GM19238 (cell line): ENCODE measurements at regions not wholly inside any gene's neighbourhood (a gene's known extent, or its start where the extent isn't known, plus 50 kb on each side); places are given as distances from the start of the nearest gene placed in this dataset.

Experiments
- DNase-seq: peaks from one replicate; pipeline ENCODE4 v3.0.0; 2011; ENCODE audit warnings: low spot score; ENCODE audit not compliant: insufficient read length

DNA sequence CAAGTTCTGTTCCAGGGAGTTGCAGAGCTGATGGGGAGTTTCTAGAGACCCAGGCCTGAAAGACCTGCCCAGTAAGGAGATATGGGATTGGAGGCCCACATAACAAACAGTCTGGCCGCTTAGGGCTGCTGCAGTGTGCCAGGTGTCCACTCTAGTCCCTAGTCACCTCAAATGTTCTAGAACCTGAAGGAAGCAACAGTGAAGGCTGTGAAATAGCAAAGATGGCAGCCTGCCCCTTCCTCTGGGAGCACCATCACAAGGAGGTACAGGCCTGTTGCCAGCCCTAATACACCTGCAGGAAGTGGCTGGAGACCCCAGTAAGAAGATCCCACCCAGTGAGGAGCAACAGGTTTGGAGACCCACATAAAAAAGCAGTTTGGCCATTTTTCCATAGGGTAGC, 783.8 kb upstream of the EDIL3 start:
- no peak for DNase-seq

- DNase-seq: no peak
These were observed 785.5 kb upstream of the EDIL3 start for GRCh38 chr5:85170183-85170582.

GRCh38 chr5:85173469-85173868, 788.8 kb upstream of the EDIL3 start:
- no peak for DNase-seq

DNA sequence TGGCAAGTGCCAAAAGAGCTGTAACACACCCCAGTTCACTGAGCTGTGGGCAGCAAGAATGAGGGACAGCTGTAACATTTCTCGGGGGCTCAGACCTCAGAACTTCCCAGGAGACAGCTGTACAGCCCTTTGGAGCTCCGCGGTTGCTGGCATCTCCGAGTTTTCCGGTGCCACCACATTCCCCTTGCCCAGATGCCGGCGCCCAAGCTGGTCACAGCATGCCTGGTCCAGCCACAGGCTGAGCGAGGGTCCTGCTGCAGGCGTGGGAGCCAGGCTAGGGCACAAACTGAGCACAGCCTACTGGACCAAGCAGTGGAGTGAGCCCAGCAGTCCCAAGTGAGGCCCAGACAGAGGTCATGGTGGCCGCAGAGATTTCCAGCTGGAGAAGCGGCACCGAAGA, 797.7 kb upstream of the EDIL3 start:
- DNase-seq: no peak

DNA sequence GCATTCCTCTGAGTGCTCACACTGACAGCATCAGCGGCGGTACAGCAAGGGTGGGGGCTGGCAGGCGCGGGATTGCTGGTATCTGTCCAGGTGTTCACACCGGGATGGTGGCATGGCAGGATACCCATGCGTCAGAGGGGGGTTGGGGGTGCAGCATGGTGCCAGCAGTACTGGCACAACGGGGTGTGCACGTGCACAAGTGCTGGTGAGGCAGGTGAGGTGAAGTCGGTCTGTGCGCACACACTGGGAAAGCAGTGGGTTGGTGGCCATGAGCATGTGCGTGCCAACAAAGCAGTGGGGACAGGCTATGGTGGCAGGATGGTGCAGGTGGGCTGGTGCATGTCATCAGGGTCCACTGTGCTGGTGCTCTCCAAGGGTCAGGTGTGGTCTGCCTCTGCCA, 819.6 kb upstream of the EDIL3 start:
- DNase-seq: no peak

DNA sequence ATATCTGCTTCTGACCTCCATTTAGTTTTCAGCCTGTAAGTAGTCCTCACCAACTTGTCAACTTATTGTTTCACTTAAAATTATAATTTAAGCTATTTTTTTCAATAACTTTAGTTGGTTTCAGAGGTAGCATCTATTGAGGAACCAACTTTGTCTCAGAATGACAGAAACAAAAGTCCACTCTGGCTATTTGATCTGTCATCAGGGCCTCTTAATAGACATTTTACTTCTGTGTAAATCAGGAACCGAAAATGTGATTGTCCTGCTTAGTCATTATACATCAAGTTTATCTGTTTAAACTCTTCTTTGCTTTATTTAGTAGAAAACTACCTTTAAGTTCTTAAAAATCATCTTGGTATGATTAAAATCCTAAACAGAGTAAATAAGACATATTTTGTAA, 820.8 kb upstream of the EDIL3 start:
- DNase-seq: no peak

- DNase-seq: no peak
These were observed 840.7 kb upstream of the EDIL3 start for GRCh38 chr5:85225388-85225787.

GRCh38 chr5:85249204-85249603, 864.5 kb upstream of the EDIL3 start:
- no peak for DNase-seq

DNA sequence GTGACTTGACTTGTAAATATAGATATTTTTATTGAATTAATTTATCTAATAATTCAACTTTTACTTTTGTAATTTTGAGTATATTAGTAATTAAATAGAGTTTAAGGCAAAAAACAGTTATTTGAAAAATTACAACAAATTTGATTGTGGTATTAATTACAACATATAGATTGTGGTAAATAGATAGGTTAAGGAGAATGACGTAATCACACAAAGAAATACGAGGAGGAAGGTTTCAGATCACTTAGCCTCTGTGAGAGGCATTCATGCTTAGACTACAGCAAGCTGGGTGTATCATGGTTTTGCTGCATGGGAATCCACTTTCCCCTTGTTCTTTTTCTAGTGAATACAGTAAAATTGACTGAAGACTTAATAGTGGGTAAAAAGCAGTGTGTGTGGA, 878.4 kb upstream of the EDIL3 start:
- no peak for DNase-seq

- DNase-seq: no peak
These were observed 882.0 kb upstream of the EDIL3 start for GRCh38 chr5:85266692-85267091.

GRCh38 chr5:85268194-85268593, 883.5 kb upstream of the EDIL3 start:
- DNase-seq: no peak

DNA sequence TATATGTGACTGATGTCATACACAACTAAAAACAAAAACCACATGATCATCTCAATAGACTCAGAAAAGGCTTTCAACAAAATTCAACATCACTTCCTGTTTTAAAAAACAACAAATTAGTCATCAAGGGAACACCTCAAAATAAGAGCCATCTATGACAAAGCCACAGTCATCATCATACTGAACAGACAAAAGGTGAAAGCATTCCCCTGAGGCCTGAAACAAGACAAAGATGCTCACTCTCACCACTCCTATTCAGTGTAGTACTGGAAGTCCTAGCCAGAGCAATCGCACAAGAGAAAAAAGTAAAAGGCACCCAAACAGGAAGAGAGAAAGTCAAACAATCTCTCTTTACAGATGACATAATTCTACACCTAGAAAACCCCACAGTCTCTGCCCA, 893.5 kb upstream of the EDIL3 start:
- DNase-seq: no peak

GRCh38 chr5:85288914-85289313, 904.2 kb upstream of the EDIL3 start:
- DNase-seq: no peak

GRCh38 chr5:85293145-85293785, 908.6 kb upstream of the EDIL3 start:
- no peak for DNase-seq

GRCh38 chr5:85304524-85304923, 919.8 kb upstream of the EDIL3 start:
- DNase-seq: no peak

GRCh38 chr5:85305766-85306165, 921.1 kb upstream of the EDIL3 start:
- no peak for DNase-seq

GRCh38 chr5:85311536-85311935, 926.9 kb upstream of the EDIL3 start:
- no peak for DNase-seq

DNA sequence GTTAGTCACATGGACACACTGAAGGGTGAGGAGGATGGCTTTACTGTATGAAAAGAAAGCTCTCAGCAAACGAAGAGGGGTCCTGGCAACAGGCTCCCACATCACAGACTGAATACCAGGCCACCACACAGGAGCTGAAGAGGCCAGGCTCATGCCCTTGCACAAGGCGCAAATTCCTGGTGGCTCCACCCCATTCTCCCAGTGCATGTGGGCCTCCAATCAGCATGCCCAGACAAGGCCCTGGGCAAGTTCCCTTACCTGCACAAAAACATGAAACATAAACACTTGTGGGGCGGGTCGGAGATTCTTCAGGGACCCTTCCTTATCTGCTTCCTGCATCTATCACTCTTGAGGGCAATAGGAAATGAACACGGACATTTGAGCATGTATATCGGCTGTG, 935.8 kb upstream of the EDIL3 start:
- no peak for DNase-seq

DNA sequence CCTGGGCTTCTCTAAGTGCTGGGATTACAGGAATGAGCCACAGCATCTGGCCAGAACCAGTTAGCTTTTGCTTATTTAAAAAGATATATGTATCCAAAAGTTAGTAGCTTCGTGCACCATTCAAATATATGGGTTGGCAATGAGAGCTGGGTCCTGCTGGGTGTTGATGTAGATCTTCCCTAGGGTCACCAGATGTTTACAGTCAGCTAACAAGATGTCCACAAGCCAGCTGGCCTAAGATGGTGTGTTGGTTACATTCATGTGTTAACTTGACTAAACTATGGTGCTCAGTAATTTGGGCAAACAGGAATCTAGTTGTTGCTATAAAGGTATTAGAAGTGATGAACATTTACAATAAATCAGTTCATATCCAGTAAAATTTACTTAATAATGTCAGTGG, 948.6 kb upstream of the EDIL3 start:
- DNase-seq: no peak

GRCh38 chr5:85337435-85337834, 952.8 kb upstream of the EDIL3 start:
- DNase-seq: no peak

- DNase-seq: no peak
These were observed 956.1 kb upstream of the EDIL3 start for GRCh38 chr5:85340790-85341189.

DNA sequence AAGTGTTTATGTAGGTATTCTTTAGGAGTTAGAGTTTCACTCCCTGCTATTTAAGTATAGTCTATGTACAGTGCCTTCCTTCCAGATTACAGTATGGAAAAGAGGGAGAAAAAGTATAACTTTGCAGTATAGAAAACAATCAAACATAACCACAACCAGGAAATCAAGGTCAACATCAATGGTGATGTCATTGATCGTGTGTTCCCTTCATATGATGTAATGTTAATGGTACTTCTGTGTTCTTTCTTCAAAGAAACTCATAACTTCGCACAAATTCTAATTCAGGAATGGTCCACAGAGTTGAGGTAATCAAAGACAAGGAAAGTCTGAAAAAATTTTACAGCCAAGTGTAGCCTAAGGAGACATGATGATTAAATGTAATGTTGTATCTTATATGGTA, 961.1 kb upstream of the EDIL3 start:
- no peak for DNase-seq

GRCh38 chr5:85357309-85357708, 972.6 kb upstream of the EDIL3 start:
- DNase-seq: no peak

DNA sequence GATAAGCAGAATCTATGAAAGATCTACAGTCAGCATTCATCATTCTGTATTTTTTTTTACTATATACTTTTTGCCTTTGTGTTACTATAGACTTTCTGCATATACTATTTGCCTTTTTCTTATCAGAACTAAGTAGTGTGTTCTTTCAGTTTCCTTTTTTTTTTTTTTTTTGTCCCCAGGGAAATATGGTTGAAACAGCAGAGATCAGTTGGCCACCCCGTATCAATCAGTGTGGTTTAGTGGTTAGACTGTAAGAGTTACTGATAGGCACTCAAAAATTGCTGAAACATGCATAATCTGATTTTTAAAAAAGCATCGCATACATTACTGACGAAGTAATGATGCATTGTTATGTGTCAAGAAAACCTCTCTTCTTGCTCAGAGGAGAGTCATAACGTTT, 990.8 kb upstream of the EDIL3 start:
- no peak for DNase-seq
